Left cardiac atrium (tissue), 4 donors: ENCODE measurements at regions not wholly inside any gene's neighbourhood (a gene's known extent, or its start where the extent isn't known, plus 50 kb on each side); places are given as distances from the start of the nearest gene placed in this dataset.

Experiments used
- ATAC-seq, 2 donors: fragments of 200-7000 bp; cut with Tn5 transposase; one replicate each; pipeline ENCODE4 v1.9.1; 2020; ENCODE audit warnings: mild to moderate bottlenecking in 2 of 2, moderate library complexity in 2 of 2
- DNase-seq: peaks from one replicate; pipeline ENCODE4 v3.0.0-alpha.2; 2020
- intact Hi-C, 2 donors: fragments of 100-400 bp; cut with DNase I; formaldehyde crosslinking; loops; one replicate each; pipeline versions ENCODE4 v1.14.1 to v1.15.1; 2022 to 2023
- donor health status: DM: no; HTN: yes; CAD: no.
- donor health status: DM: no; HTN: yes; CAD: no; lungs with severe emphysema.
- donor health status: DM: yes; HTN: yes; CAD: no.
- donor health status: Dilated cardiomyopathy.

DNA sequence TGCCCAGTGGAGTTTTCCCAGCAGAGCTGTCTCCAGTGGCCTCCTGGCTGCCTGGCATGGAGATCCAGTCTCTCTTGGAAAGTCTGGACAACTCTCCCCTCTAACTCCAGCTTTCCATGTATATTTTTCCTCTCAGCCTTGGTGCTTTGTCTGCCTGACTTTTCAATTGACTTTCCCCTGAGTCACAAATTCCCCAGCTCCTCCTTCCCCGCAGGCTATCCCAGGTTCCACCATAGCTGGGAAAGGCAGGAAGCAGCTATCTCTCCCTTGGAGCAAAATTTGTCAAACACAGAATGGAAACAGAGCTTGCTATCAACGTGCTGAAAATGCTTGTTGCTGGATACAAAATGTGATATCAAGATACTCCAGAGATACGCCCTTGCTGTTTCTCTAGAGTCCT, 384.8 kb downstream of the TMEM135 start:
- ATAC-seq: no peak
- intact Hi-C loops: loop anchor here (2.0 to 10.0 kb wide), 3 partner anchors 68 to 548 kb away; no protein-coding TSS in a partner anchor
- DNase-seq: peak; percentile 20

DNA sequence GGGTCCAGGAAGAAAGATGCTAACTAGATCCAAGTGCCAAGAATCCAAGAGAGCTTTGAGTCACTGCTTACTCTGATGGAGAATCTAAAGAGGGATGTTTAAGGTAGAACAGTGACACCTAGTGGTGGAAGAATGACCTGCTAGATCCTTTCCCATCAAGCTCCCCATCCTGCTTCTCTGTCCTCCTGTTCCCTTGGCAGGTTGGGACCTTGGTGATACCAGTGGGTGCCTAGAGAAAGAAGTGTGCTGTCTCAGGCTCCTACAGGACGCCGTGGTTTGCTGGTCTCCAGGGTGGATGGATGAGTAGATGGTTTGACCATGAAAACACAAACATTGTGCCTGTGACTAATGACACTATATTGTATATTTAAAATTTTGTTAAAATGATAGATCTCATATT, 383.7 kb downstream of the TMEM135 start:
- ATAC-seq (peak; percentile 83 to 86), DNase-seq (no peak)
- intact Hi-C loops: loop anchor here in 1 of 2 donors (1.0 to 10.0 kb wide), 3 partner anchors 68 to 547 kb away; no protein-coding TSS in a partner anchor

DNA sequence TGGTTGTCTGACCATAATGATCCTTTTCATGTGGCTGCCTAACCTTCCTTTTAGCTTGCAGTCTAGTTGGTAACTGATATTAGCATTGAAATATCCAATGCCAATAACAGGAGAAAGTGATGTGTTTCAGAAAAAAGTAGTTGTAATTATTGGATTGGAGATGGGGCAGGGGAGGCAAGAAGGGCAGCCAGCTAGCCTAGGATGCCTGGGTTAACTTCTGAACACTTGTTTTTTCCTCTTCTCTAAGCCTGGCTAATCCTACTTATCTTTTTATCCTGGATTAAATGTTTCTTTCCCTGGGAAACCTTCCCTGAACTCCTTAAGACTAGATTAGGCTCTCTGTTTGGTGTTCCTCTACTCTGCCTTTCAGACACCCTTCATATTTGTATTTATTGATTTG, 380.2 kb downstream of the TMEM135 start:
- intact Hi-C loops: no loop called here
- ATAC-seq (no peak), DNase-seq (no peak)

GRCh38 chr11:87405843-87406242, 368.1 kb downstream of the TMEM135 start:
- ATAC-seq (peak in 1 of 2 donors; percentile 88), DNase-seq (peak; percentile 53)
- intact Hi-C loops: no loop called here

DNA sequence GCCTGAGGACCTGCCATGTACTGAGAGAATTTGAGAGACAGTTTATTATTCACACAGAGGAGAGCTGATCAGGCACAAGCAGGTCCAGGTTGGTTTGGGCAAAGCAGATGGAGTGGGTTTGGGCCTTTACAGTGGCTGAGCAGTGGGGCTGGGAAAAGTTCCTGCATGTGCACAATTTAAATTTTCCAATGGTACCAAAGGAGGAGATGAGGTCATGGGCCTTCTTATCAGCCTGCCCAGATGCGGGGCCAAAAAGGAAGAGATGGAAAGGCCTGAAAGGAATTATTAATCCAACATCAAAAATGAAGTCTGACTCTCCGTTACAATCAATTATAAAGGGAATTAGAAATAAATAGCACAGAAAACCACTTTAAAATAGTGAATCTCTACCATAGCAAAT, 367.6 kb downstream of the TMEM135 start:
- DNase-seq: no peak
- ATAC-seq: peak in 1 of 2 donors; percentile 32
- intact Hi-C loops: no loop called here

DNA sequence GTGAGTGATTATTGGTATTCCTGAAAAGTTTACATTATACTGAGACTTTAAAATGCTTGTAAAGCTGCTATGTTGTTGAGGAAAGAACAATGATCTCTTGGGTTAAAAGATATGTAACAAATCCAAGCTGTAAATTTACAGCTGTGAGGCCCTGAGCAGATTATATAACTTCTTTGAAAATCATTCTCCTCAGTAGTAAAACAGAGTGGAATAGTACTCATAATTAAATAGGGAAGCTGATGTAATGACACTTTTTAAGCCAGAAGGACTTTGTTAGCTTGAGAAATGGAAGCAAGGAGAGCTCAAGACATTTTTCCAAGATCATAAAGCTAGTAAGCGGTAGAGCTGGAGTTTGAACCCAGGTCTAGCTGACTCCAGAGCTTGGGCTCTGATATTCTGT, 363.9 kb downstream of the TMEM135 start:
- intact Hi-C loops: no loop called here
- ATAC-seq (no peak), DNase-seq (no peak)

- intact Hi-C loops: no loop called here
- DNase-seq: no peak
- peak in 1 of 2 donors; percentile 14 for ATAC-seq
Measured at GRCh38 chr11:87399341-87399740, 361.6 kb downstream of the TMEM135 start.

- intact Hi-C loops: no loop called here
- ATAC-seq: peak; percentile 83 to 96
- DNase-seq: peak; percentile 54
Measured at GRCh38 chr11:87398931-87399330, 361.2 kb downstream of the TMEM135 start.

- intact Hi-C loops: no loop called here
- DNase-seq: no peak
- ATAC-seq: peak in 1 of 2 donors; percentile 47
Measured at GRCh38 chr11:87397011-87397865, 359.5 kb downstream of the TMEM135 start.

GRCh38 chr11:87394924-87395323, 357.2 kb downstream of the TMEM135 start:
- intact Hi-C loops: no loop called here
- ATAC-seq (no peak), DNase-seq (no peak)

DNA sequence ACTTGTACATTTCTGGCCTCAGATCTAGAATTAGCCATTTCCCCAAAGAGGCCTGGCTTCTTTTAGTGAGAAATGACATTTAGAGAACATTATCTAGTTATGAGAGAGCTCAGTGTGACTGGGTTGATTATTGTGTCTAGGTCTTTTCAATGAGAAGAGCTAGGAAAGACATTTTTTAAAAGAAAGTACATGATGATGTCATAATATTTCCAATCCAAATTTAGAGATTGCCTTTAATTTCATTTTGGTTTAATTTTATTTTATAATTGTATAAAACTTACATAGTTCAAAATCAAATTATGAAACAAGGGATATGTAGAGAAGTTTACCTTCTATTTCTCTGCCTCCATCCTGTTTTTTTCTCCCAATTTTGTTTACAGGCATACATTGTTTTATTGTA, 354.9 kb downstream of the TMEM135 start:
- intact Hi-C loops: no loop called here
- DNase-seq: no peak
- no peak for ATAC-seq

DNA sequence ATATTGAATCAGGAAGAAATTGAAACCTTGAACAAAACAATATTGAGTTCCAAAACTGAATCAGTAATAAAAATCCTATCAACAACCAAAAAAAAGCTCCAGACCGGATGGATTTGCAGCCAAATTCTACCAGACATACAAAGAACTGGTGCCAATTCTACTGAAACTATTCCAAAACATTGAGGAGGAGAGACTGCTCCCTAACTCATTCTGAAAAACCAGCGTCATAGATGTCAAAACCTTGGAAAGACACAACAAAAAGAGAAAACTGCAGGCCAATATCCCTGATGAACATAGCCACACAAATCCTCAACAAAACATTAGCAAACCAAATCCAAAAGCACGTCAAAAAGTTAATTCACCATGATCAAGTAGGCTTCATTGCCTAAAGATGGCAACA, 353.8 kb downstream of the TMEM135 start:
- intact Hi-C loops: no loop called here
- DNase-seq (no peak), ATAC-seq (peak; percentile 50 to 67)

- intact Hi-C loops: no loop called here
- no peak for DNase-seq
- ATAC-seq: peak in 1 of 2 donors; percentile 67
Measured at GRCh38 chr11:87384078-87384729, 346.5 kb downstream of the TMEM135 start.

DNA sequence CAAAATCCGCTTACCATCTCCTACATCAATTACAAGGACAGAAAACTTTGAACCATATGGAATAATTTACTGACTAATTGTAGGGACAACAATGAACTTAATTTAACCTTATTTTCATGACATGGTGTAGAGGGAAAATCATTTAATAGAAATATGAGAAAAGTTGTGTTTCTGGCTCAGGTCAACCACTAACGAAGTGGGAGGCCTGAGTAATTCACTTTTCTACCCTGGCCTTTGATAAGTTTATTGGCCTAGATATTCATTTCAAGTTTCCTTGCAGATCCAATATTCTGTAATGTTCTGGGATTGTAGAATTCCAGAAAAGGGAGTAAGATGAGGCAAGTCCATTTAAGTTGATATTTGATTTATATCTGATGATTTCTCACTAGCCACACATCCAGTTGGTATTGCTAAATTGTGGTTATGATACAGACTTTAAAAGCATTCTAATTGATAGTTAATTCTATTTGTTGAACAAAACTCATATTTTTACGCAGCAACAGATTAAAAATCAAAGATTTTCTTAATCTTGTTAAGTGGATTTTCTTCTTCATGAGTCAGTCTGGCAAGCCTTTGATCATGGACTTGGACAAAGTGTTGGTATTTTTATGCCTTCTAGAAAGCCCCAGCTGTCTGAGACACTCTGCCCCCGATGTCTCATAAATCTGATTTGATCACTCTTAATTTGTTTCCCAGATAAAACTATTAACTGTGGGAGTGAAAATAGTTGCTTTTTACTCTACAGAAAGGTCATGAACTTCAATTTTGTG, 336.5 kb downstream of the TMEM135 start:
- ATAC-seq (no peak), DNase-seq (no peak)

More for the DNA sequence above, 336.5 kb downstream of the TMEM135 start:
- intact Hi-C loops: no loop called here
